Right ventricle myocardium inferior (tissue), 1 donor: ENCODE measurements at regions not wholly inside any gene's neighbourhood (a gene's known extent, or its start where the extent isn't known, plus 50 kb on each side); places are given as distances from the start of the nearest gene placed in this dataset.

Source experiments
- ATAC-seq: fragments of 200-7000 bp; cut with Tn5 transposase; one replicate; pipeline ENCODE4 v1.9.1; 2020; ENCODE audit warnings: mild to moderate bottlenecking, moderate library complexity
- DNase-seq: peaks from one replicate; pipeline ENCODE4 v3.0.0; 2021; ENCODE audit errors: missing footprints
- intact Hi-C: fragments of 100-400 bp; cut with DNase I; formaldehyde crosslinking; loops from one replicate; pipeline ENCODE4 v1.11.0; 2022
- donor health status: DM: no; HTN: yes; CAD: no; lungs with severe emphysema.

GRCh38 chr1:58979086-58979485, 195.2 kb upstream of the JUN start:
- DNase-seq = no peak
- ATAC-seq = peak; percentile 26
- intact Hi-C loops = no loop called here

GRCh38 chr1:58979677-58980076, 195.8 kb upstream of the JUN start:
- DNase-seq (no peak), ATAC-seq (no peak)
- intact Hi-C loops = loop anchor here (10.0 kb wide), 1 partner anchor 315 kb away; the partner anchor contains the start of gene FGGY

- ATAC-seq (no peak), DNase-seq (no peak)
- intact Hi-C loops = loop anchor here (10.0 kb wide), 1 partner anchor 313 kb away; the partner anchor contains the start of gene FGGY
Observed at GRCh38 chr1:58981392-58981791, 197.5 kb upstream of the JUN start.

GRCh38 chr1:58982259-58982998, 198.6 kb upstream of the JUN start:
- DNase-seq (peak; percentile 70), ATAC-seq (peak; percentile 87)
- intact Hi-C loops = loop anchor here (2.0 to 10.0 kb wide), 4 partner anchors 158 to 312 kb away; partner anchors contain the start of genes FGGY and JUN

GRCh38 chr1:58983162-58983561, 199.3 kb upstream of the JUN start:
- ATAC-seq (no peak), DNase-seq (no peak)
- intact Hi-C loops = loop anchor here (2.0 to 10.0 kb wide), 4 partner anchors 158 to 312 kb away; partner anchors contain the start of genes FGGY and JUN

- DNase-seq (no peak), ATAC-seq (peak; percentile 66)
- intact Hi-C loops = loop anchor here (2.0 to 10.0 kb wide), 4 partner anchors 157 to 311 kb away; partner anchors contain the start of genes FGGY and JUN
Observed at GRCh38 chr1:58983633-58984245, 199.9 kb upstream of the JUN start.

GRCh38 chr1:58986996-58987767, 203.3 kb upstream of the JUN start:
- ATAC-seq (no peak), DNase-seq (no peak)
- intact Hi-C loops = loop anchor here (5.0 to 10.0 kb wide), 2 partner anchors 70 to 308 kb away; partner anchors contain the start of gene FGGY

GRCh38 chr1:58988752-58989151, 204.9 kb upstream of the JUN start:
- intact Hi-C loops = loop anchor here (5.0 to 10.0 kb wide), 2 partner anchors 69 to 306 kb away; partner anchors contain the start of gene FGGY
- no peak for ATAC-seq
- DNase-seq = no peak

- DNase-seq = no peak
- intact Hi-C loops = loop anchor here (5.0 to 10.0 kb wide), 2 partner anchors 67 to 305 kb away; partner anchors contain the start of gene FGGY
- ATAC-seq = no peak
Observed at GRCh38 chr1:58989845-58990244, 206.0 kb upstream of the JUN start.

- intact Hi-C loops = no loop called here
- no peak for DNase-seq
- no peak for ATAC-seq
Observed at GRCh38 chr1:58991305-58991704, 207.5 kb upstream of the JUN start.

- ATAC-seq (no peak), DNase-seq (no peak)
- intact Hi-C loops = no loop called here
Observed at GRCh38 chr1:58992643-58993042, 208.8 kb upstream of the JUN start.

GRCh38 chr1:58993403-58993802, 209.6 kb upstream of the JUN start:
- no peak for DNase-seq
- no peak for ATAC-seq
- intact Hi-C loops = no loop called here

- DNase-seq (no peak), ATAC-seq (no peak)
- intact Hi-C loops = no loop called here
Observed at GRCh38 chr1:58994664-58995063, 210.8 kb upstream of the JUN start.

- peak; percentile 37 for ATAC-seq
- no peak for DNase-seq
- intact Hi-C loops = no loop called here
Observed at GRCh38 chr1:58996341-58997059, 212.7 kb upstream of the JUN start.

GRCh38 chr1:58997060-58997411, 213.2 kb upstream of the JUN start:
- ATAC-seq (no peak), DNase-seq (no peak)
- intact Hi-C loops = no loop called here

- intact Hi-C loops = no loop called here
- no peak for DNase-seq
- ATAC-seq = no peak
Observed at GRCh38 chr1:58997637-58998036, 213.8 kb upstream of the JUN start.

GRCh38 chr1:58999676-59000075, 215.8 kb upstream of the JUN start:
- DNase-seq (no peak), ATAC-seq (no peak)
- intact Hi-C loops = no loop called here

GRCh38 chr1:59004755-59005154, 220.9 kb upstream of the JUN start:
- ATAC-seq (no peak), DNase-seq (no peak)
- intact Hi-C loops = no loop called here
